ENCODE measurements at regions not wholly inside any gene's neighbourhood (a gene's known extent, or its start where the extent isn't known, plus 50 kb on each side); places are given as distances from the start of the nearest gene placed in this dataset.

- 87% methylated on average over 17 of the region's 17 CpGs for WGBS
- DNase-seq (ENCODE audit: extremely low spot score), result no peak
- TF ChIP-seq EP300 (IDR thresholded peaks at IDR 0.05) (no peak), CTCF (IDR thresholded peaks at IDR 0.05) (no peak), POLR2AphosphoS5 (IDR thresholded peaks at IDR 0.05) (no peak), POLR2A (IDR thresholded peaks at IDR 0.05; ENCODE audit: low read depth) (no peak)
Observed at GRCh38 chr17:77274096-77274845, 133.5 kb downstream of the SEC14L1 start.

GRCh38 chr17:77279448-77280303 lies 138.9 kb downstream of the SEC14L1 start:
- TF ChIP-seq POLR2AphosphoS5 (IDR thresholded peaks at IDR 0.05) (no peak), POLR2A (IDR thresholded peaks at IDR 0.05; ENCODE audit: low read depth) (no peak), EP300 (IDR thresholded peaks at IDR 0.05) (no peak), CTCF (IDR thresholded peaks at IDR 0.05) (no peak)
- no peaks in the 10 kb centered on the region for H3K36me3 ChIP-seq
- intact Hi-C loops (cut with DNase I), result no loop called here
- H3K27me3 ChIP-seq, result peaks cover 0 to 15% (median 2%) of the 10 kb centered on the region in 4 donors
- peaks cover 13 to 34% (median 20%) of the 10 kb centered on the region in 4 donors for H3K4me1 ChIP-seq
- no peak for DNase-seq (ENCODE audit: extremely low spot score)
- H3K9me3 ChIP-seq, result no peaks in the 10 kb centered on the region
- H3K27ac ChIP-seq (replicated peaks in 1 of 4), result no peak overlapping the region
- no peak overlapping the region for H3K4me3 ChIP-seq
- WGBS, result 79% methylated on average over 19 of the region's 20 CpGs

More at GRCh38 chr17:77274096-77274845, 133.5 kb downstream of the SEC14L1 start:
- Histone ChIP-seq H3K4me3 (no peak overlapping the region), H3K9me3 (peaks cover 0 to 6% (median 0%) of the 10 kb centered on the region in 4 donors), H3K36me3 (no peaks in the 10 kb centered on the region), H3K4me1 (no peaks in the 10 kb centered on the region), H3K27ac (replicated peaks in 1 of 4) (no peak overlapping the region), H3K27me3 (peaks cover 0 to 6% (median 0%) of the 10 kb centered on the region in 4 donors)
- intact Hi-C loops (cut with DNase I), result no loop called here

GRCh38 chr17:77280304-77281121 lies 139.7 kb downstream of the SEC14L1 start:
- intact Hi-C loops (cut with DNase I), result no loop called here
- 45% methylated on average over 24 of the region's 63 CpGs for WGBS
- Histone ChIP-seq H3K36me3 (no peaks in the 10 kb centered on the region), H3K27me3 (peaks cover 0 to 15% (median 2%) of the 10 kb centered on the region in 4 donors), H3K9me3 (no peaks in the 10 kb centered on the region), H3K4me1 (peaks cover 13 to 34% (median 20%) of the 10 kb centered on the region in 4 donors), H3K27ac (replicated peaks in 1 of 4) (no peak overlapping the region), H3K4me3 (peak overlapping the region; percentile 54 to 71 (median 55))
- TF ChIP-seq EP300 (IDR thresholded peaks at IDR 0.05) (no peak), POLR2A (IDR thresholded peaks at IDR 0.05; ENCODE audit: low read depth) (no peak), POLR2AphosphoS5 (IDR thresholded peaks at IDR 0.05) (peak in 1 of 2 donors; percentile 45), CTCF (IDR thresholded peaks at IDR 0.05) (no peak)
- DNase-seq (ENCODE audit: extremely low spot score), result no peak

GRCh38 chr17:77281122-77281903 lies 140.5 kb downstream of the SEC14L1 start:
- Histone ChIP-seq H3K27ac (replicated peaks in 1 of 4) (no peak overlapping the region), H3K27me3 (peaks cover 0 to 15% (median 2%) of the 10 kb centered on the region in 4 donors), H3K4me3 (peak overlapping the region; percentile 54 to 71 (median 55)), H3K9me3 (no peaks in the 10 kb centered on the region), H3K36me3 (no peaks in the 10 kb centered on the region), H3K4me1 (peaks cover 13 to 34% (median 26%) of the 10 kb centered on the region in 4 donors)
- DNase-seq (ENCODE audit: extremely low spot score), result no peak
- 0% methylated on average over 5 of the region's 86 CpGs for WGBS
- intact Hi-C loops (cut with DNase I), result no loop called here
- TF ChIP-seq EP300 (IDR thresholded peaks at IDR 0.05), result no peak
- TF ChIP-seq CTCF (IDR thresholded peaks at IDR 0.05), result peak; percentile 28 to 46 (median 31)
